K562 (cell line): ENCODE measurements at regions not wholly inside any gene's neighbourhood (a gene's known extent, or its start where the extent isn't known, plus 50 kb on each side); places are given as distances from the start of the nearest gene placed in this dataset.

Source experiments
- ATAC-seq: fragments of 200-7000 bp; cut with Tn5 transposase; 3 replicates; pipeline ENCODE4 v1.9.1; 2020; ENCODE audit warnings: moderate library complexity
- BruUV-seq: library from RNA; stranded (reverse); fragments of 400-500 nt; replicated peaks from 2 replicates; lab custom pipeline; 2021; lab: Mats Ljungman, UMichigan
- CTCF ChIA-PET: fragments of 300-600 bp; formaldehyde crosslinking; extraction: SDS; loops from one replicate; lab custom pipeline; 2021; ENCODE audit warnings: low intra/inter-chr PET ratio; lab: Yijun Ruan, JAX
- POLR2A ChIA-PET: fragments of 300-600, 350-650 bp; sonication (Branson Sonifier 250); formaldehyde crosslinking; extraction: SDS; loops from one replicate; lab custom pipeline; 2021; ENCODE audit warnings: antibody characterized with exemption, inconsistent platforms; lab: Yijun Ruan, JAX
- DNase-seq, 4 experiments: peaks; one replicate each; pipeline versions ENCODE4 v3.0.0 to v3.0.0-alpha.2; 2011 to 2018; ENCODE audit warnings: low spot score in 3 of 4, mixed read lengths in 3 of 4; ENCODE audit errors: extremely low read depth in 1 of 4
- FAIRE-seq: peaks from 2 replicates; lab custom pipeline; 2011; peaks lifted over from hg19 to GRCh38; lab: Jason Lieb, UNC
- H2AFZ ChIP-seq: 2 replicates; pipeline ENCODE4 v1.6.0; 2011; ENCODE audit warnings: low read depth, low read length, control low read depth, inconsistent platforms
- H3K27ac ChIP-seq: fragments of 200-600 bp; 3 replicates; pipeline ENCODE4 v1.8.0; 2011; ENCODE audit warnings: low read depth, mild to moderate bottlenecking, control low read depth, inconsistent platforms, low read length, moderate library complexity, mixed read lengths; ENCODE audit errors: extremely low read depth
- H3K27me3 ChIP-seq, 2 experiments: fragments of 300-600 bp in 1 of 2; 2 replicates in 1 of 2; 3 replicates in 1 of 2; pipeline versions ENCODE4 v1.6.0 to v1.8.0; 2011; ENCODE audit warnings: inconsistent platforms in 2 of 2, low read length in 2 of 2, mild to moderate bottlenecking in 1 of 2, mixed read lengths in 1 of 2, moderate library complexity in 1 of 2; ENCODE audit not compliant: control insufficient read depth in 2 of 2, insufficient read depth in 2 of 2
- H3K36me3 ChIP-seq: fragments of 300-600 bp; 3 replicates; pipeline ENCODE4 v1.8.0; 2011; ENCODE audit warnings: mild to moderate bottlenecking, low read length, inconsistent platforms; ENCODE audit not compliant: control insufficient read depth, insufficient read depth
- H3K4me1 ChIP-seq, 2 experiments: fragments of 200-600 bp in 1 of 2; replicated peaks in 1 of 2; 2 replicates in 1 of 2; 3 replicates in 1 of 2; pipeline versions ENCODE4 v1.5.1 to v1.8.0; 2011; ENCODE audit warnings: inconsistent platforms in 2 of 2, low read length in 2 of 2, mild to moderate bottlenecking in 1 of 2, mixed read lengths in 1 of 2, moderate library complexity in 1 of 2; ENCODE audit not compliant: control insufficient read depth in 2 of 2, insufficient read depth in 2 of 2
- H3K4me2 ChIP-seq: 2 replicates; pipeline ENCODE4 v1.6.1; 2011; ENCODE audit warnings: low read length, control low read depth, inconsistent platforms, mixed read lengths; ENCODE audit not compliant: insufficient read depth
- H3K4me3 ChIP-seq: fragments of 200-600 bp; sonication (generic), shearing (Covaris generic); 2 replicates; pipeline ENCODE4 v1.5.1; 2016; ENCODE audit warnings: control low read depth, inconsistent platforms
- H3K79me2 ChIP-seq: fragments of 200-600 bp; 3 replicates; pipeline ENCODE4 v1.8.0; 2011; ENCODE audit warnings: low read length, inconsistent platforms; ENCODE audit not compliant: control insufficient read depth, insufficient read depth
- H3K9ac ChIP-seq, 2 experiments: 2 replicates each; pipeline versions ENCODE4 v1.6.0 to v1.6.1; 2011; ENCODE audit warnings: low read depth in 2 of 2, low read length in 2 of 2, control low read depth in 1 of 2, inconsistent platforms in 1 of 2, mild to moderate bottlenecking in 1 of 2, mixed read lengths in 1 of 2; ENCODE audit not compliant: insufficient read depth in 1 of 2
- H3K9me1 ChIP-seq: one replicate; pipeline ENCODE4 v1.6.0; 2011; ENCODE audit warnings: inconsistent platforms, mild to moderate bottlenecking, low read length, moderate library complexity; ENCODE audit not compliant: control insufficient read depth, insufficient read depth
- H3K9me3 ChIP-seq: replicated peaks from 2 replicates; pipeline ENCODE4 v1.5.1; 2011; ENCODE audit warnings: low read depth, low read length, inconsistent platforms; ENCODE audit not compliant: control insufficient read depth, insufficient read depth
- H4K20me1 ChIP-seq: replicated peaks from 2 replicates; pipeline ENCODE4 v1.6.1; 2011; ENCODE audit warnings: low read length, inconsistent platforms, mixed read lengths; ENCODE audit not compliant: control insufficient read depth, insufficient read depth
- NUFIP1 ChIP-seq: fragments of 450-650 bp; IDR thresholded peaks from 2 replicates; pipeline ENCODE4 v1.6.1; 2018; ENCODE audit not compliant: partially characterized antibody
- VEZF1 ChIP-seq: fragments of 200-800 bp; sonication (Bioruptor generic); IDR thresholded peaks from 2 replicates; pipeline ENCODE4 v1.6.1; 2017; ENCODE audit warnings: missing genetic modification characterization, missing compliant biosample characterization
- WGBS: fragments of 100-300 bp; shearing (Covaris generic); methylation state at CpG from one replicate; pipeline ENCODE4 v1.1.6; 2016; ENCODE audit warnings: low coverage, mixed read lengths; ENCODE audit not compliant: insufficient coverage; ENCODE audit errors: missing lambda C conversion rate; 5-methylcytosine and 5-hydroxymethylcytosine counted together
- in situ Hi-C: fragments of 300-500 bp; cut with MboI; formaldehyde crosslinking; loops from 4 replicates; pipeline ENCODE4 v1.15.0; 2018; ENCODE audit warnings: inconsistent platforms, mixed read lengths
- intact Hi-C: fragments of 100-400 bp; cut with micrococcal nuclease; formaldehyde crosslinking; loops from 2 replicates; pipeline ENCODE4 v1.14.2; 2022

- no peak for TF ChIP-seq VEZF1
- TF ChIP-seq, all 486 proteins: peak for 0
Measured at GRCh38 chr14:42047421-42048055, 440.9 kb downstream of the LRFN5 start (continued).

GRCh38 chr14:42045383-42045782, 438.7 kb downstream of the LRFN5 start:
- Histone ChIP-seq H3K4me3 (no peak overlapping the region), H3K9me3 (no peaks in the 10 kb centered on the region), H2AFZ (no peak overlapping the region), H3K27ac (no peak overlapping the region), H3K4me2 (no peak overlapping the region), H4K20me1 (no peaks in the 10 kb centered on the region), H3K36me3 (no peaks in the 10 kb centered on the region), H3K9ac (no peak overlapping the region), H3K79me2 (no peaks in the 10 kb centered on the region), H3K27me3 (no peaks in the 10 kb centered on the region), H3K4me1 (no peaks in the 10 kb centered on the region), H3K9me1 (no peaks in the 10 kb centered on the region)
- ChIA-PET CTCF (no interaction called here), POLR2A (no interaction called here)
- ATAC-seq (no peak), FAIRE-seq (no peak), DNase-seq (no peak)
- intact Hi-C loops: no loop called here
- in situ Hi-C loops: no loop called here
- no TSS peak for BruUV-seq
- 0% methylated on average over 2 of the region's 3 CpGs for WGBS
- TF ChIP-seq NUFIP1: no peak
